ENCODE measurements at regions not wholly inside any gene's neighbourhood (a gene's known extent, or its start where the extent isn't known, plus 50 kb on each side); places are given as distances from the start of the nearest gene placed in this dataset.

- DNase-seq (ENCODE audit: low read depth in 1 of 2, low spot score in 2 of 2) (no peak), FAIRE-seq (no peak)
- Histone ChIP-seq H3K23ac (ENCODE audit: insufficient read length) (no peak overlapping the region), H2AK5ac (ENCODE audit: low read depth, low read length) (no peak overlapping the region), H2BK20ac (ENCODE audit: low read length) (no peak overlapping the region), H4K5ac (ENCODE audit: insufficient read length, low read depth, low read length) (no peak overlapping the region), H4K20me1 (replicated peaks in 1 of 2; ENCODE audit: control insufficient read depth in 1 of 2, insufficient read depth in 2 of 2, low read length in 2 of 2) (no peaks in the 10 kb centered on the region), H3K23me2 (ENCODE audit: low read depth, low read length) (no peaks in the 10 kb centered on the region), H3K56ac (replicated peaks; ENCODE audit: insufficient read length, low read depth, low read length) (no peak overlapping the region), H2BK12ac (ENCODE audit: low read depth, low read length) (no peak overlapping the region), H3K4me2 (ENCODE audit: insufficient read depth in 1 of 2, low read depth in 2 of 2, low read length in 2 of 2) (no peak overlapping the region), H2AFZ (ENCODE audit: low read length) (no peak overlapping the region), H3K18ac (ENCODE audit: extremely low read depth, low read length) (no peak overlapping the region), H4K8ac (ENCODE audit: extremely low read depth, insufficient read depth, low read length) (no peak overlapping the region), H3K27ac (ENCODE audit: low read depth, low read length) (no peak overlapping the region), H3K14ac (ENCODE audit: insufficient read length) (no peak overlapping the region), H2BK120ac (replicated peaks; ENCODE audit: low read depth, low read length) (no peak overlapping the region), H3K27me3 (replicated peaks in 1 of 4; ENCODE audit: control insufficient read depth in 3 of 4, extremely low read depth in 1 of 4, insufficient read depth in 3 of 4, low read length in 3 of 4) (no peaks in the 10 kb centered on the region), H3K4ac (replicated peaks; ENCODE audit: insufficient read length, low read depth, low read length) (no peak overlapping the region), H4K91ac (replicated peaks; ENCODE audit: insufficient read length, low read length) (no peak overlapping the region), H3K36me3 (ENCODE audit: control insufficient read depth in 2 of 4, insufficient read depth in 4 of 4, low read length in 3 of 4) (no peaks in the 10 kb centered on the region), H3K9me3 (ENCODE audit: insufficient read depth in 2 of 2, low read depth in 1 of 2, low read length in 1 of 2) (no peaks in the 10 kb centered on the region), H3K79me1 (ENCODE audit: low read depth, low read length) (no peaks in the 10 kb centered on the region), H3K79me2 (ENCODE audit: control insufficient read depth in 1 of 2, insufficient read depth in 2 of 2, low read length in 2 of 2) (no peaks in the 10 kb centered on the region), H3K9ac (replicated peaks in 1 of 4; ENCODE audit: extremely low read depth in 1 of 4, low read depth in 3 of 4, low read length in 3 of 4) (no peak overlapping the region), H3K4me3 (ENCODE audit: extremely low read depth in 1 of 4, insufficient read depth in 2 of 4, low read depth in 3 of 4, low read length in 4 of 4) (no peak overlapping the region), H2BK15ac (ENCODE audit: low read length) (no peak overlapping the region), H2BK5ac (ENCODE audit: low read depth, low read length) (no peak overlapping the region), H3K4me1 (replicated peaks in 1 of 4; ENCODE audit: control insufficient read depth in 3 of 4, insufficient read depth in 4 of 4, low read length in 3 of 4) (no peaks in the 10 kb centered on the region)
- ChIA-PET POLR2A (ENCODE audit: partially characterized antibody) (no interaction called here), CTCF (ENCODE audit: partially characterized antibody) (no interaction called here)
- 96% methylated on average over 3 of the region's 3 CpGs; no CpG with 5 or more reads in 1 of the 2 experiments for WGBS, 2 experiments (ENCODE audit: extremely low coverage in 1 of 2, insufficient coverage in 1 of 2, insufficient read length in 1 of 2, insufficient replicate concordance in 2 of 2, low coverage in 1 of 2, low lambda C conversion rate in 2 of 2, missing lambda C conversion rate in 1 of 2)
- TF ChIP-seq MAFK (IDR thresholded peaks at IDR 0.05; ENCODE audit: low read depth, low read length), result no peak
- no peak for TF ChIP-seq ASH2L (IDR thresholded peaks at IDR 0.05; ENCODE audit: low read length)
- TF ChIP-seq EP300 (IDR thresholded peaks at IDR 0.05; ENCODE audit: borderline replicate concordance in 1 of 2, low read depth in 2 of 2, low read length in 2 of 2), result no peak
- no peak for TF ChIP-seq ATF2 (IDR thresholded peaks at IDR 0.05; ENCODE audit: low read length)
- no peak for TF ChIP-seq FOSL1 (IDR thresholded peaks at IDR 0.05; ENCODE audit: insufficient read depth, low read depth, low read length)
- TF ChIP-seq KDM5A (IDR thresholded peaks at IDR 0.05; ENCODE audit: low read length), result no peak
- no peak for TF ChIP-seq SIRT6 (IDR thresholded peaks at IDR 0.05; ENCODE audit: low read length)
- no peak for TF ChIP-seq HDAC2 (IDR thresholded peaks at IDR 0.05; ENCODE audit: borderline replicate concordance in 1 of 2, low read depth in 2 of 2, low read length in 2 of 2)
- TF ChIP-seq RFX5 (IDR thresholded peaks at IDR 0.05; ENCODE audit: borderline replicate concordance, low read depth, low read length), result no peak
- no peak for TF ChIP-seq NRF1 (IDR thresholded peaks at IDR 0.05; ENCODE audit: low read depth, low read length)
- TF ChIP-seq TAF1 (IDR thresholded peaks at IDR 0.05; ENCODE audit: low read depth, low read length), result no peak
- no peak for TF ChIP-seq BACH1 (IDR thresholded peaks at IDR 0.05; ENCODE audit: low read length)
- TF ChIP-seq POU5F1 (IDR thresholded peaks at IDR 0.05; ENCODE audit: low read depth, low read length), result no peak
These were observed 54.1 kb upstream of the GABRE start for GRCh38 chrX:152028579-152028978.
